PFSK-1 (cell line): ENCODE measurements at regions not wholly inside any gene's neighbourhood (a gene's known extent, or its start where the extent isn't known, plus 50 kb on each side); places are given as distances from the start of the nearest gene placed in this dataset.

Source experiments
- TAF1 ChIP-seq: IDR thresholded peaks from 2 replicates; pipeline ENCODE4 v1.6.1; 2012; ENCODE audit warnings: low read length, control low read depth, borderline replicate concordance; ENCODE audit not compliant: insufficient read depth
- TF ChIP-seq, protein P1 (sequence below), 2 experiments: IDR thresholded peaks; 2 replicates each; pipeline versions ENCODE4 v1.6.1 to v1.8.0; 2011 to 2012; ENCODE audit warnings: low read depth in 2 of 2, low read length in 2 of 2, control low read depth in 1 of 2, inconsistent platforms in 1 of 2, mild to moderate bottlenecking in 1 of 2, moderate library complexity in 1 of 2; ENCODE audit not compliant: insufficient read depth in 1 of 2

GRCh38 chr2:204328373-204328772, 216.9 kb upstream of the PARD3B start:
- TF ChIP-seq TAF1 = no peak
- TF ChIP-seq, protein P1, sequence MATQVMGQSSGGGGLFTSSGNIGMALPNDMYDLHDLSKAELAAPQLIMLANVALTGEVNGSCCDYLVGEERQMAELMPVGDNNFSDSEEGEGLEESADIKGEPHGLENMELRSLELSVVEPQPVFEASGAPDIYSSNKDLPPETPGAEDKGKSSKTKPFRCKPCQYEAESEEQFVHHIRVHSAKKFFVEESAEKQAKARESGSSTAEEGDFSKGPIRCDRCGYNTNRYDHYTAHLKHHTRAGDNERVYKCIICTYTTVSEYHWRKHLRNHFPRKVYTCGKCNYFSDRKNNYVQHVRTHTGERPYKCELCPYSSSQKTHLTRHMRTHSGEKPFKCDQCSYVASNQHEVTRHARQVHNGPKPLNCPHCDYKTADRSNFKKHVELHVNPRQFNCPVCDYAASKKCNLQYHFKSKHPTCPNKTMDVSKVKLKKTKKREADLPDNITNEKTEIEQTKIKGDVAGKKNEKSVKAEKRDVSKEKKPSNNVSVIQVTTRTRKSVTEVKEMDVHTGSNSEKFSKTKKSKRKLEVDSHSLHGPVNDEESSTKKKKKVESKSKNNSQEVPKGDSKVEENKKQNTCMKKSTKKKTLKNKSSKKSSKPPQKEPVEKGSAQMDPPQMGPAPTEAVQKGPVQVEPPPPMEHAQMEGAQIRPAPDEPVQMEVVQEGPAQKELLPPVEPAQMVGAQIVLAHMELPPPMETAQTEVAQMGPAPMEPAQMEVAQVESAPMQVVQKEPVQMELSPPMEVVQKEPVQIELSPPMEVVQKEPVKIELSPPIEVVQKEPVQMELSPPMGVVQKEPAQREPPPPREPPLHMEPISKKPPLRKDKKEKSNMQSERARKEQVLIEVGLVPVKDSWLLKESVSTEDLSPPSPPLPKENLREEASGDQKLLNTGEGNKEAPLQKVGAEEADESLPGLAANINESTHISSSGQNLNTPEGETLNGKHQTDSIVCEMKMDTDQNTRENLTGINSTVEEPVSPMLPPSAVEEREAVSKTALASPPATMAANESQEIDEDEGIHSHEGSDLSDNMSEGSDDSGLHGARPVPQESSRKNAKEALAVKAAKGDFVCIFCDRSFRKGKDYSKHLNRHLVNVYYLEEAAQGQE (IDR thresholded peaks at IDR 0.05; ENCODE audit: insufficient read depth in 1 of 2, low read depth in 2 of 2, low read length in 2 of 2) = no peak
